Transverse colon (tissue), 4 donors: ENCODE measurements at regions not wholly inside any gene's neighbourhood (a gene's known extent, or its start where the extent isn't known, plus 50 kb on each side); places are given as distances from the start of the nearest gene placed in this dataset.

Experiments used
- POLR2AphosphoS5 ChIP-seq, 3 donors: sonication (generic); formaldehyde crosslinking; IDR thresholded peaks; one replicate each; pipeline ENCODE4 v1.6.1; 2016; ENCODE audit warnings: antibody characterized with exemption in 3 of 3
- TF ChIP-seq, protein P1 (sequence below), 5 experiments: fragments of 200-600 bp in 3 of 5; fragments of 450-650 bp in 2 of 5; sonication (generic) in 3 of 5; IDR thresholded peaks; 1 replicate in 2 of 5; 2 replicates in 3 of 5; pipeline ENCODE4 v1.5.1; 2016 to 2017; ENCODE audit warnings: antibody characterized with exemption in 5 of 5, inconsistent platforms in 3 of 5, mild to moderate bottlenecking in 2 of 5, moderate library complexity in 1 of 5

- TF ChIP-seq, protein P1, sequence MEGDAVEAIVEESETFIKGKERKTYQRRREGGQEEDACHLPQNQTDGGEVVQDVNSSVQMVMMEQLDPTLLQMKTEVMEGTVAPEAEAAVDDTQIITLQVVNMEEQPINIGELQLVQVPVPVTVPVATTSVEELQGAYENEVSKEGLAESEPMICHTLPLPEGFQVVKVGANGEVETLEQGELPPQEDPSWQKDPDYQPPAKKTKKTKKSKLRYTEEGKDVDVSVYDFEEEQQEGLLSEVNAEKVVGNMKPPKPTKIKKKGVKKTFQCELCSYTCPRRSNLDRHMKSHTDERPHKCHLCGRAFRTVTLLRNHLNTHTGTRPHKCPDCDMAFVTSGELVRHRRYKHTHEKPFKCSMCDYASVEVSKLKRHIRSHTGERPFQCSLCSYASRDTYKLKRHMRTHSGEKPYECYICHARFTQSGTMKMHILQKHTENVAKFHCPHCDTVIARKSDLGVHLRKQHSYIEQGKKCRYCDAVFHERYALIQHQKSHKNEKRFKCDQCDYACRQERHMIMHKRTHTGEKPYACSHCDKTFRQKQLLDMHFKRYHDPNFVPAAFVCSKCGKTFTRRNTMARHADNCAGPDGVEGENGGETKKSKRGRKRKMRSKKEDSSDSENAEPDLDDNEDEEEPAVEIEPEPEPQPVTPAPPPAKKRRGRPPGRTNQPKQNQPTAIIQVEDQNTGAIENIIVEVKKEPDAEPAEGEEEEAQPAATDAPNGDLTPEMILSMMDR (IDR thresholded peaks at IDR 0.05) = no peak
- no peak for TF ChIP-seq POLR2AphosphoS5 (IDR thresholded peaks at IDR 0.05)
These were observed 898.8 kb upstream of the DDX18 start for GRCh38 chr2:116915673-116916072.
